CD4-positive, alpha-beta T cell treated with Interferon alpha-2 for 1 hour (primary cell): ENCODE measurements at regions not wholly inside any gene's neighbourhood (a gene's known extent, or its start where the extent isn't known, plus 50 kb on each side); places are given as distances from the start of the nearest gene placed in this dataset.
"Not testable (repeated sequence)": the region's sequence is repeated elsewhere in the genome, so short reads cannot be mapped to it uniquely, and the experiment has no call there.

ENCODE experiments used
- DNase-seq, 2 donors: peaks; one replicate each; pipeline ENCODE4 v3.0.0-alpha.2; 2020 to 2022

- no peak for DNase-seq
Measured at GRCh38 chr2:41187376-41188122, 735.7 kb upstream of the SLC8A1 start.

GRCh38 chr2:41194230-41194629 is 742.3 kb upstream of the SLC8A1 start:
- DNase-seq, result no peak

- no peak for DNase-seq
Measured at GRCh38 chr2:41197781-41198180, 745.9 kb upstream of the SLC8A1 start.

GRCh38 chr2:41199334-41199733 is 747.4 kb upstream of the SLC8A1 start:
- no peak for DNase-seq

GRCh38 chr2:41204315-41204714 is 752.4 kb upstream of the SLC8A1 start:
- no peak for DNase-seq

GRCh38 chr2:41206004-41206403 is 754.1 kb upstream of the SLC8A1 start:
- no peak for DNase-seq

- DNase-seq, result no peak
Measured at GRCh38 chr2:41207578-41207977, 755.7 kb upstream of the SLC8A1 start.

- DNase-seq, result not testable (repeated sequence)
Measured at GRCh38 chr2:41210030-41210429, 758.1 kb upstream of the SLC8A1 start.

GRCh38 chr2:41216978-41217377 is 765.1 kb upstream of the SLC8A1 start:
- no peak for DNase-seq

- no peak for DNase-seq
Measured at GRCh38 chr2:41222593-41222992, 770.7 kb upstream of the SLC8A1 start.

GRCh38 chr2:41234093-41234492 is 782.2 kb upstream of the SLC8A1 start:
- no peak for DNase-seq

GRCh38 chr2:41241325-41242000 is 789.6 kb upstream of the SLC8A1 start:
- DNase-seq, result no peak

- no peak for DNase-seq
Measured at GRCh38 chr2:41242001-41242331, 790.1 kb upstream of the SLC8A1 start.

- no peak for DNase-seq
Measured at GRCh38 chr2:41267929-41268659, 779.7 kb upstream of the PKDCC start.

- DNase-seq, result no peak
Measured at GRCh38 chr2:41283079-41283775, 764.6 kb upstream of the PKDCC start.

GRCh38 chr2:41293491-41293890 is 754.3 kb upstream of the PKDCC start:
- no peak for DNase-seq

- no peak for DNase-seq
Measured at GRCh38 chr2:41294331-41294730, 753.5 kb upstream of the PKDCC start.

GRCh38 chr2:41313082-41313481 is 734.7 kb upstream of the PKDCC start:
- no peak for DNase-seq

GRCh38 chr2:41314511-41315070 is 733.2 kb upstream of the PKDCC start:
- DNase-seq, result no peak

- DNase-seq, result no peak
Measured at GRCh38 chr2:41319437-41319836, 728.4 kb upstream of the PKDCC start.

GRCh38 chr2:41320491-41320890 is 727.3 kb upstream of the PKDCC start:
- no peak for DNase-seq

- DNase-seq, result no peak
Measured at GRCh38 chr2:41321351-41321750, 726.5 kb upstream of the PKDCC start.

GRCh38 chr2:41326851-41327250 is 721.0 kb upstream of the PKDCC start:
- no peak for DNase-seq
